K562 (cell line): ENCODE measurements at regions not wholly inside any gene's neighbourhood (a gene's known extent, or its start where the extent isn't known, plus 50 kb on each side); places are given as distances from the start of the nearest gene placed in this dataset.

Source experiments
- CAMTA2 ChIP-seq: fragments of 250-450 bp; sonication (Bioruptor Pico); conservative IDR thresholded peaks from 2 replicates; pipeline ENCODE4 v1.5.1; 2022
- CREB1 ChIP-seq, 2 experiments: sonication (generic) in 1 of 2; formaldehyde crosslinking in 1 of 2; IDR thresholded peaks; 2 replicates each; pipeline versions ENCODE4 v1.6.1 to v1.8.0; 2012 to 2022; ENCODE audit warnings: inconsistent platforms in 1 of 2, mild to moderate bottlenecking in 1 of 2, missing genetic modification reagents in 1 of 2, moderate library complexity in 1 of 2
- CTCF ChIP-seq, 3 experiments: IDR thresholded peaks in 2 of 3; conservative IDR thresholded peaks in 1 of 3; 2 replicates each; pipeline ENCODE4 v1.5.1; 2011 to 2012; ENCODE audit warnings: low read length in 3 of 3, mild to moderate bottlenecking in 3 of 3, control low read depth in 2 of 3, improper control_type of control experiment in 1 of 3, inconsistent platforms in 1 of 3, low read depth in 1 of 3, mixed read lengths in 1 of 3, moderate library complexity in 1 of 3; ENCODE audit not compliant: insufficient read depth in 2 of 3
- CXXC5 ChIP-seq: fragments of 250-450 bp; sonication (Bioruptor Pico); IDR thresholded peaks from 2 replicates; pipeline ENCODE4 v1.8.0; 2022; ENCODE audit warnings: inconsistent platforms, mild to moderate bottlenecking, moderate library complexity
- FOSL1 ChIP-seq: fragments of 200-800 bp; sonication (Bioruptor generic); conservative IDR thresholded peaks from 2 replicates; pipeline ENCODE4 v1.6.1; 2016; ENCODE audit warnings: missing genetic modification characterization, missing compliant biosample characterization
- FOXM1 ChIP-seq, 2 experiments: fragments of 450-650 bp in 1 of 2; sonication (generic) in 1 of 2; formaldehyde crosslinking in 1 of 2; IDR thresholded peaks; 2 replicates each; pipeline versions ENCODE4 v1.6.1 to v1.9.0; 2017 to 2022; ENCODE audit warnings: low read depth in 2 of 2, mild to moderate bottlenecking in 2 of 2, missing genetic modification reagents in 1 of 2, moderate library complexity in 1 of 2
- L3MBTL2 ChIP-seq: fragments of 450-650 bp; IDR thresholded peaks from 2 replicates; pipeline ENCODE4 v1.6.1; 2016; ENCODE audit warnings: mild to moderate bottlenecking, moderate library complexity
- MAX ChIP-seq: sonication (generic); formaldehyde crosslinking; IDR thresholded peaks from 2 replicates; pipeline ENCODE4 v1.9.0; 2022; ENCODE audit warnings: mild to moderate bottlenecking, missing genetic modification reagents
- RAD21 ChIP-seq, 2 experiments: fragments of 250-450 bp in 1 of 2; fragments of 450-650 bp in 1 of 2; sonication (Bioruptor Pico) in 1 of 2; formaldehyde crosslinking in 1 of 2; IDR thresholded peaks in 1 of 2; conservative IDR thresholded peaks in 1 of 2; 2 replicates each; pipeline versions ENCODE4 v1.4.0 to v1.8.0; 2020 to 2022; ENCODE audit warnings: mild to moderate bottlenecking in 2 of 2, moderate library complexity in 1 of 2
- ZBTB8A ChIP-seq: fragments of 450-650 bp; IDR thresholded peaks from 2 replicates; pipeline ENCODE4 v1.6.1; 2018; ENCODE audit warnings: mild to moderate bottlenecking, moderate library complexity; ENCODE audit not compliant: partially characterized antibody
- TF ChIP-seq, protein P1 (sequence below): fragments of 200-800 bp; sonication (Bioruptor generic); IDR thresholded peaks from 2 replicates; pipeline ENCODE4 v1.6.1; 2017; ENCODE audit warnings: missing genetic modification characterization, missing compliant biosample characterization

DNA sequence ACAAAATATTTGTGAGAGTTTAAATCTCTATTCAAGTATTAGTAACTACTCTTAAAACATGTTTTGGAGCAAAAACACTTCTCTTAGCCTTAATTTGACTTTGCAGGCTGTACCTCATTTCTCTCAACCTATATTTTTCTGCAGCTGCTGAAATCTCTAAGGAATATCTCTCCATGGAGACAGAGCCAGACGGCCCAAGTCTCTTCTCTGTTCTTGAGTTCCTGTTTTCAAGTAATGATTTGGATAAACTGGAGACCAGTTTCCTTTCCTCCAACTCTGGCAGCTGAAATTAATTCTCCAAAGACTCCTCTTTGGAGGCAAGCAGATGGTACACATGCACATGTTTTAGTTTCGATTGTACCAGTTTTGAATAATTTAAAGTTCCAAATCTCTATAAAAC lies 659.7 kb upstream of the NEGR1 start:
- no peak for TF ChIP-seq CTCF (IDR thresholded peaks at IDR 0.05 in 2 of 3, conservative IDR thresholded peaks at IDR 0.05 in 1 of 3; ENCODE audit: insufficient read depth in 2 of 3, low read depth in 1 of 3, low read length in 3 of 3)
- no peak for TF ChIP-seq ZBTB8A
- no peak for TF ChIP-seq FOXM1 (IDR thresholded peaks at IDR 0.05; ENCODE audit: low read depth)
- no peak for TF ChIP-seq FOXM1 (CRISPR knock-in tag; IDR thresholded peaks at IDR 0.05; ENCODE audit: low read depth)
- TF ChIP-seq CXXC5 (CRISPR knock-in tag) = no peak
- no peak for TF ChIP-seq CAMTA2
- no peak for TF ChIP-seq RAD21 (CRISPR knock-in tag; conservative IDR thresholded peaks at IDR 0.05 in 1 of 2, IDR thresholded peaks at IDR 0.05 in 1 of 2)
- TF ChIP-seq L3MBTL2 = no peak
- TF ChIP-seq CREB1 (IDR thresholded peaks at IDR 0.05) = no peak
- no peak for TF ChIP-seq CREB1 (CRISPR knock-in tag; IDR thresholded peaks at IDR 0.05)
- no peak for TF ChIP-seq MAX (CRISPR knock-in tag)
- TF ChIP-seq, protein P1, sequence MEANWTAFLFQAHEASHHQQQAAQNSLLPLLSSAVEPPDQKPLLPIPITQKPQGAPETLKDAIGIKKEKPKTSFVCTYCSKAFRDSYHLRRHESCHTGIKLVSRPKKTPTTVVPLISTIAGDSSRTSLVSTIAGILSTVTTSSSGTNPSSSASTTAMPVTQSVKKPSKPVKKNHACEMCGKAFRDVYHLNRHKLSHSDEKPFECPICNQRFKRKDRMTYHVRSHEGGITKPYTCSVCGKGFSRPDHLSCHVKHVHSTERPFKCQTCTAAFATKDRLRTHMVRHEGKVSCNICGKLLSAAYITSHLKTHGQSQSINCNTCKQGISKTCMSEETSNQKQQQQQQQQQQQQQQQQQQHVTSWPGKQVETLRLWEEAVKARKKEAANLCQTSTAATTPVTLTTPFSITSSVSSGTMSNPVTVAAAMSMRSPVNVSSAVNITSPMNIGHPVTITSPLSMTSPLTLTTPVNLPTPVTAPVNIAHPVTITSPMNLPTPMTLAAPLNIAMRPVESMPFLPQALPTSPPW (CRISPR knock-in tag) = no peak
- TF ChIP-seq FOSL1 (tag) = no peak
